Choroid plexus epithelial cell (primary cell): ENCODE measurements at regions not wholly inside any gene's neighbourhood (a gene's known extent, or its start where the extent isn't known, plus 50 kb on each side); places are given as distances from the start of the nearest gene placed in this dataset.

Experiments used
- DNase-seq: peaks from one replicate; pipeline ENCODE4 v3.0.0-alpha.2; 2010; ENCODE audit warnings: low read depth
- H3K4me3 ChIP-seq: 2 replicates; pipeline ENCODE4 v1.5.1; 2011; ENCODE audit warnings: low read depth, mild to moderate bottlenecking, control low read depth, low read length, moderate library complexity
- TF ChIP-seq, protein P1 (sequence below): conservative IDR thresholded peaks from 2 replicates; pipeline ENCODE4 v1.5.1; 2011; ENCODE audit warnings: low read depth, mild to moderate bottlenecking, control low read depth, inconsistent platforms, low read length, moderate library complexity

DNA sequence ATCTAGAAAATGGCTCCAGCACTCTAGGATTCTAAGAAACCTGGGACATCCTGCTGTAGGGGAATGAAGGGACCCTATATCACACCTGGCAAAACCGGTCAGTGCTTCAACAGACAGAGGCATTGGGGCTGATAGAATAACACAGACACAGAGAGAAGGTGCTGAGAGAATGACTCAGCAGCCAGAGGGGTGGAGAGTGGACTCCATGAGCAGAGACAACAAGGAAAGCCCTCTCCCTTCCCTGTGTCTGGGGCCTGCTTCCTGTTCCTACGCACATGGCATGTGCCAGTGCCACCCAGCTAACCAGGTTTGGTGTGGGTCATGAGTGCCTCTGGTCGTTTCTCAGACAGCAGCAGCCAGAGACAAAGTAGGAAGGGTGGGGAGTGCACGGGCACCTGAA lies 140.3 kb downstream of the CCT6B start:
- DNase-seq, result no peak
- no peak overlapping the region for H3K4me3 ChIP-seq
- TF ChIP-seq, protein P1, sequence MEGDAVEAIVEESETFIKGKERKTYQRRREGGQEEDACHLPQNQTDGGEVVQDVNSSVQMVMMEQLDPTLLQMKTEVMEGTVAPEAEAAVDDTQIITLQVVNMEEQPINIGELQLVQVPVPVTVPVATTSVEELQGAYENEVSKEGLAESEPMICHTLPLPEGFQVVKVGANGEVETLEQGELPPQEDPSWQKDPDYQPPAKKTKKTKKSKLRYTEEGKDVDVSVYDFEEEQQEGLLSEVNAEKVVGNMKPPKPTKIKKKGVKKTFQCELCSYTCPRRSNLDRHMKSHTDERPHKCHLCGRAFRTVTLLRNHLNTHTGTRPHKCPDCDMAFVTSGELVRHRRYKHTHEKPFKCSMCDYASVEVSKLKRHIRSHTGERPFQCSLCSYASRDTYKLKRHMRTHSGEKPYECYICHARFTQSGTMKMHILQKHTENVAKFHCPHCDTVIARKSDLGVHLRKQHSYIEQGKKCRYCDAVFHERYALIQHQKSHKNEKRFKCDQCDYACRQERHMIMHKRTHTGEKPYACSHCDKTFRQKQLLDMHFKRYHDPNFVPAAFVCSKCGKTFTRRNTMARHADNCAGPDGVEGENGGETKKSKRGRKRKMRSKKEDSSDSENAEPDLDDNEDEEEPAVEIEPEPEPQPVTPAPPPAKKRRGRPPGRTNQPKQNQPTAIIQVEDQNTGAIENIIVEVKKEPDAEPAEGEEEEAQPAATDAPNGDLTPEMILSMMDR, result no peak

DNA sequence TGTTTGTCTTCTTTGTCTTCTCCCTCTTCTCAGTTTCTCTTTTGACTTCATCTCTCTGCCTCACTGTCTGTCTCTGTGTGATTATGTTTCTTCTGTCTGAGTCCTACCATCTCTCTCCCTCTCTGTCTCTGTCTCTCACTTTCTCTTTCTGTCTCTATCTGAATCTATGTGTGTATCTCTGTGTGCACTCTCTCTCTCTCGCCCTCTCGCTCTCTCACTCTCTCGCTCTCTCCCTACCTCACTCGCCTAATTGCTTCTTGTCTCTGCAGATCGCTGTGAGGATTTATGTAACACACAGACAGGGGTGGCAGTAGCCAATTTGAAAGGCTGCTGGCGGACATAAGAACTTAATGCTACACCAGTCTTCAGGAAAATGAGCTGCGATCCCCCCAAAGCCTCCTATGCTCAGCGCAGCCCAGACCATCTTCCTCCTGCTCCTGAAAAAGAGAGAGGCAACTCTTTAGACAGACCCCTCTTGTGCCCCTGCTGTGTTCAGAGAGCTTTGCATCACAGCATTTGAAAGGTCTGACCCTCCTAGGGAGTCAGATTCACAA lies 140.9 kb downstream of the CCT6B start:
- no peak overlapping the region for H3K4me3 ChIP-seq
- no peak for DNase-seq
- TF ChIP-seq, protein P1, result no peak

DNA sequence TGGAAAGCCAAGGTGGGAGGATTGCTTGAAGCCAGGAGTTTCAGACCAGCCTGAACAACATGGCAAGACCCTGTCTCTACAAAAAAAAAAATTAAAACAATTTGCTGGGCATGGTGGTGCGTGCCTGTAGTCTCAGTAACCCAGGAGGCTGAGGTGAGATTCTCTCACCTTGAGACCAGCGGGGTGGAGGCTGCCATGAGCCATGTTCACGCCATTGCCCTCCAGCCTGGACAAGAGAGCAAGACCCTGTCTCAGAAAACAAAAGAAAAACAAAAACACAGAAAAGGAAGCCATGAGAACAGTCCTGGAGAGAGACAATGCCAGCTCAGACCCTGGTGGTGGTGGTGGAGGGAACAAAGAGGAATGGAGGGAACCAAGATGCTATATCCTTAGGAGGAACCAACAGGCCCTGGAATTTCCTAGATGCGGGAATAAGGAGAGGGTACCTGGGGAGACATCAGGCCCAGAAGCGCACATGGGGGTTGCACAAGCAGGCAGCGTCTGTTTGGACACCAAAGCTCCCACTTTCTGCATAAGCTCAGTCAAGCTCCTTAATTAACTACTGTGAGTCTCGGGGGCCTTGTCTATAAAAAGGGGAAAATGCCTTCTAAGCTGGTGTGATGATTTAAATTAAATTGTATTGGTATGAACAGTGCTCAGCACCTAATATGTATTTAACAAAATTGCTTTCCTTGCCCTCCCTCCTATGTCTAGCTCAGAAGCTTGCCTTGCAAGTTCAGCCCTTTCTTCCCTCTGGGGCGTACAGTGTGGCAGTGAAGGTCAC lies 143.8 kb downstream of the CCT6B start:
- TF ChIP-seq, protein P1, result no peak
- no peak overlapping the region for H3K4me3 ChIP-seq
- DNase-seq, result no peak

DNA sequence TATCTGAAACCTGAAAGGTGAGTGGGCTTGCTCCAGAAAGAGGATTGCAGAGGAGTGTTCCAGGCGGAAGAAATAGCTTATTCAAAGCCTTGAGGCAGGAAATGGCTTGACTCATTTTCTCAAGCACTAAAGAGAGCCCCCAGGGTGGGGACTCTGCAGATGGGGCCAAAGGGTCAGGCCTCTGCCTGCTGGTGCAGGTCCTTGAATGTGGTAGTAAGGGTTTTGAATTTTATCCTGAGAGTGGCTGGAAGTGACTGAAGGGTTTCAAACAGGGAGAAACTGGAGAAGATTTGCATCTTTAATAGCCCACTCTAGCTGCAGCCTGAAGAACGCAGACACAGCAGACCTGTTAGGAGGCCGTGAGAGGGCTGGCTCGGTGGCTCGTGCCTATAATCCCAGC lies 144.4 kb downstream of the CCT6B start:
- H3K4me3 ChIP-seq, result no peak overlapping the region
- no peak for DNase-seq
- TF ChIP-seq, protein P1, result no peak

DNA sequence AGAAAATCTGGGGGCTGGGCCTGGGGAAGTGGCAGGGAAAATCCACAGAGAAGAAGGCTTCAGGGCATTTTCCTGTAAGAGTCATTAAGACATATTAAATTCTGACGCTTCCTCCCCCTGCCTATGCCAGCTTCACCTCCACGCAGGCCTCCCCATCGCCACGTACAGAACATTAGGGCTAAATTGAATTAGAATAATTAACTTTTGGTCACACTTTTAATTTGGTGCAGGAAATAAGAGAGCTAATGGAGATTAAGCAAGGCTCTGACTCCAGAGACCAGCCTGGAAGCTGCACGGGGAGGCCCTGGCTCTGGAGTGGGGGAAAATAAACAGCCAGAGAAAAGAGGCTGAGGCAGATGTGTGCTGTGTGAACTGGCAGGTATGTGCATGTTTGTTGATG lies 148.0 kb downstream of the CCT6B start:
- no peak overlapping the region for H3K4me3 ChIP-seq
- TF ChIP-seq, protein P1, result no peak

DNA sequence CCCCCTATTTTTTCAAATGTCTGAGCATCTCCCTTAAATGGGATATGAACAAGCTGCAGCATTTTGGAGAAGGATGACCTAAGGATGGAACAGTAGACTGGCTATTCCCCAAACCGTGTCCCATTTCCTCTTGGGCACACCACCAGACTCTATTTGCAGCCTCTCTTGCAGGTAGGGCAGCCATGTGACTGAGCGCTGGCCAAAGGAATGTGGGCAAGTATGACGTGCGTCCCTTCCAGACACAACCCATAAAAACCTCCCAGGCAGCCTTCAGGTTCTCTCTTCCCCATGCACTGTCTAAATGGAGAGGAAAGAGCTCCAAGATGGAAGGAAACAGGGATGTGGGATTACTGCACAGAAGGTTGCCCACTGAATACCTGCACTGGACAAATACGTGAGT lies 149.7 kb downstream of the CCT6B start:
- DNase-seq, result no peak
- TF ChIP-seq, protein P1, result no peak
- H3K4me3 ChIP-seq, result no peak overlapping the region

More for the DNA sequence above, 148.0 kb downstream of the CCT6B start:
- no peak for DNase-seq

DNA sequence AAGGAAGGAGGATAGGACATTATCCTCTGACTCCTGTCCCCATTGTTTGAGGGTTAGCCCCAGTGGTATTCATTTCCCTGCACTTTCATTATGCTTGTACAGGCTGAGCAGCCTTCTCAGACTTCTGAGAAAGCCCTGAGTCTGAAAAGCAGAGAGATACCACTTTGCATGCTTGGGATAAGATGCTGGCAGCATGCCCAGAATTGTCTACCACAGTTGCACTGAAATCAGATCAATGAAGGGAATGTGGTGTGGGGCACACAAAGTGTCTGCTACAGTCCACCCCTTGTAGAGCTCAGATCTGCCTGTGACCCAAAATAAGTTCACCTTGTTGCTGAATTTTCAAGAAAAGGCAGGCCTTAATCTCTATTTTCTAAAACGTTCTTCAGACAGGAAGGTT lies 160.6 kb downstream of the CCT6B start:
- TF ChIP-seq, protein P1, result no peak
- peak; percentile 1 for DNase-seq
- H3K4me3 ChIP-seq, result no peak overlapping the region
